Spleen (tissue), 7 donors: ENCODE measurements at regions not wholly inside any gene's neighbourhood (a gene's known extent, or its start where the extent isn't known, plus 50 kb on each side); places are given as distances from the start of the nearest gene placed in this dataset.

Experiments used
- CTCF ChIP-seq, 11 experiments: fragments of 200-600 bp in 7 of 11; fragments of 450-650 bp in 4 of 11; sonication (generic) in 4 of 11; IDR thresholded peaks in 8 of 11; conservative IDR thresholded peaks in 3 of 11; 1 replicate in 7 of 11; 2 replicates in 4 of 11; pipeline versions ENCODE4 v1.4.0 to v1.8.0; 2016 to 2021; ENCODE audit warnings: antibody characterized with exemption in 11 of 11, inconsistent platforms in 4 of 11, mild to moderate bottlenecking in 1 of 11
- POLR2A ChIP-seq, 3 donors: fragments of 450-650 bp; IDR thresholded peaks; one replicate each; pipeline ENCODE4 v1.5.1; 2017; ENCODE audit warnings: antibody characterized with exemption in 3 of 3, mild to moderate bottlenecking in 1 of 3
- donor health status: DM: no; HTN: no; CAD: no; lungs with moderate emphysema.
- donor health status: DM: no; HTN: no; CAD: no.
- donor health status: DM: no; HTN: no; CAD: no.

- no peak for TF ChIP-seq CTCF (IDR thresholded peaks at IDR 0.05 in 8 of 11, conservative IDR thresholded peaks at IDR 0.05 in 3 of 11)
- no peak for TF ChIP-seq POLR2A (IDR thresholded peaks at IDR 0.05)
These were observed 54.4 kb upstream of the MAP4K4 start for GRCh38 chr2:101643004-101643524.
